Progenitor cell of endocrine pancreas (in vitro differentiated cells): ENCODE measurements at regions not wholly inside any gene's neighbourhood (a gene's known extent, or its start where the extent isn't known, plus 50 kb on each side); places are given as distances from the start of the nearest gene placed in this dataset.

ENCODE experiments used
- DNase-seq: peaks from one replicate; pipeline ENCODE4 v3.0.0; 2021; ENCODE audit warnings: low spot score; ENCODE audit not compliant: unreplicated experiment
- H3K27ac Mint-ChIP-seq: 2 replicates; pipeline ENCODE4 v1.8.0; 2021; ENCODE audit warnings: mild to moderate bottlenecking, moderate library complexity, mixed read lengths
- H3K27me3 Mint-ChIP-seq: 2 replicates; pipeline ENCODE4 v1.8.0; 2021; ENCODE audit warnings: mixed read lengths
- H3K36me3 Mint-ChIP-seq: 2 replicates; pipeline ENCODE4 v1.8.0; 2022; ENCODE audit warnings: mixed read lengths; ENCODE audit not compliant: insufficient read depth
- H3K4me1 Mint-ChIP-seq: 2 replicates; pipeline ENCODE4 v1.8.0; 2021; ENCODE audit warnings: low read depth, mixed read lengths
- H3K4me3 Mint-ChIP-seq: 2 replicates; pipeline ENCODE4 v1.8.0; 2021; ENCODE audit warnings: low read depth, mild to moderate bottlenecking, moderate library complexity, mixed read lengths
- H3K9me3 Mint-ChIP-seq: 2 replicates; pipeline ENCODE4 v1.8.0; 2021; ENCODE audit warnings: low read depth, mixed read lengths
- TF ChIP-seq, protein P1 (sequence below): fragments of 200-600 bp; sonication (generic); IDR thresholded peaks from one replicate; pipeline ENCODE4 v1.5.0; 2021; ENCODE audit warnings: antibody characterized with exemption, mild to moderate bottlenecking; ENCODE audit not compliant: unreplicated experiment

DNA sequence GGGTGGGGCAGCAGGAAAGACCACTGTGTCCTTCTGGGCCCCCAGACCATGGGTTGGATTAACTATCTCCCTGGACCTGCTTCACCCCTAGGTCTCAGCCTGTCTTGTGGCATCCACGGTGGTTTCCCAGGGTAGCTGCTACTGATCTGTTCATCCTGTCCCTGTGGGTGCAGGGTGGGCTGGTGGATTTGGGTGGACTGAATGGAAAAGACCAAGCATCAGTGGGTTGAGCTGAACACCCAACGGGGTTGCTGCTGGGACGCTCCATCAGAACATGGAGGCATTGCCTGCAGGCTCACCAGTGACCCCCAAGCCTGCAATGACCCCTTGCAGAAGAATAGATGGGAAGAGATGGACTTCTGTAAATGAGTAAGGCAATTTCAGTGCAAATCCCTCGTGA is 812.1 kb downstream of the TBC1D22A start:
- H3K4me1 Mint-ChIP-seq: no peaks in the 10 kb centered on the region
- no peak overlapping the region for H3K27ac Mint-ChIP-seq
- DNase-seq: no peak
- TF ChIP-seq, protein P1, sequence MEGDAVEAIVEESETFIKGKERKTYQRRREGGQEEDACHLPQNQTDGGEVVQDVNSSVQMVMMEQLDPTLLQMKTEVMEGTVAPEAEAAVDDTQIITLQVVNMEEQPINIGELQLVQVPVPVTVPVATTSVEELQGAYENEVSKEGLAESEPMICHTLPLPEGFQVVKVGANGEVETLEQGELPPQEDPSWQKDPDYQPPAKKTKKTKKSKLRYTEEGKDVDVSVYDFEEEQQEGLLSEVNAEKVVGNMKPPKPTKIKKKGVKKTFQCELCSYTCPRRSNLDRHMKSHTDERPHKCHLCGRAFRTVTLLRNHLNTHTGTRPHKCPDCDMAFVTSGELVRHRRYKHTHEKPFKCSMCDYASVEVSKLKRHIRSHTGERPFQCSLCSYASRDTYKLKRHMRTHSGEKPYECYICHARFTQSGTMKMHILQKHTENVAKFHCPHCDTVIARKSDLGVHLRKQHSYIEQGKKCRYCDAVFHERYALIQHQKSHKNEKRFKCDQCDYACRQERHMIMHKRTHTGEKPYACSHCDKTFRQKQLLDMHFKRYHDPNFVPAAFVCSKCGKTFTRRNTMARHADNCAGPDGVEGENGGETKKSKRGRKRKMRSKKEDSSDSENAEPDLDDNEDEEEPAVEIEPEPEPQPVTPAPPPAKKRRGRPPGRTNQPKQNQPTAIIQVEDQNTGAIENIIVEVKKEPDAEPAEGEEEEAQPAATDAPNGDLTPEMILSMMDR: no peak
- H3K36me3 Mint-ChIP-seq: peaks cover 6% of the 10 kb centered on the region
- peaks cover 69% of the 10 kb centered on the region for H3K9me3 Mint-ChIP-seq
- no peaks in the 10 kb centered on the region for H3K27me3 Mint-ChIP-seq
- no peak overlapping the region for H3K4me3 Mint-ChIP-seq

DNA sequence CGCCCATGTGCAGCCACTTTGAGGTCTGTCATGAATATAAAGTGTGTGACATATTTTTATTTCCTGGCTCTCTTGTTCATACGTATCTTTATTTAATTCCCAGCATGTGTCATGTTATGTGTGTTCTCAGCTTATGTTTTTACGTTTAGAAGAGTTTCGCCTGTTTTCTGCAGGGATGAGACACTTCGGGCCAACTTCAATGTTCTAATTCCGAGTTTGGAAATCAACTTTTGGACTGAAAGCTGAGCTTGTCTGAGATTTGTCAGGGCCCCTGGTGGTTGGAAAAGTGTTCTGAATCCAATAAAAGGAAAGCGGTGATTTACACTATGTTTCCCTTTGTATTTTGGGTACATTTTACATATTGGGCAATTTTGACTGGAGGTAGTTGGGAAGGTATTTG is 810.7 kb downstream of the TBC1D22A start:
- DNase-seq: no peak
- peaks cover 72% of the 10 kb centered on the region for H3K9me3 Mint-ChIP-seq
- no peak overlapping the region for H3K27ac Mint-ChIP-seq
- TF ChIP-seq, protein P1: no peak
- H3K4me3 Mint-ChIP-seq: no peak overlapping the region
- no peaks in the 10 kb centered on the region for H3K27me3 Mint-ChIP-seq
- H3K36me3 Mint-ChIP-seq: peaks cover 4% of the 10 kb centered on the region
- H3K4me1 Mint-ChIP-seq: no peaks in the 10 kb centered on the region

DNA sequence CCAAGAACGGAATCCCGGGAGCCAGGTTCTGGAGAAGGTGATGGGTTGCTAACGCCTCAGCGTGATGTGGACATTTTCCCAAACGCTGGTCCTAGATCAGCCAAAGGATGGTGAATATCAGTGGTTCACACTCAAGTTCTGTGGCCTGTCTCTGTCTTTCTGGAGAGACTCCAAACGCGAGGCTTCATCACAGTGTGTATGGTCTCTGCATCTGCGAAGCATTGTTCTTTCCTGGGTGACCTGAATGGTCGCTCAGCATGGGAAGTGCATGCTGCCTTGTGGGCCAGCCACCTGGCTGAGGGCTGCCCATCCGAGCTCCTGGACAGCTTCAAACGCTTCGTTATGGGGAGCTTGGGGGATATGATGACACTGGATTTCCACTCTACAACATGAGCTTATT is 810.0 kb downstream of the TBC1D22A start:
- DNase-seq: no peak
- H3K9me3 Mint-ChIP-seq: peaks cover 73% of the 10 kb centered on the region

GRCh38 chr22:47571616-47572015 is 809.2 kb downstream of the TBC1D22A start:
- no peaks in the 10 kb centered on the region for H3K27me3 Mint-ChIP-seq
- H3K4me3 Mint-ChIP-seq: no peak overlapping the region
- TF ChIP-seq, protein P1: no peak
- peaks cover 4% of the 10 kb centered on the region for H3K36me3 Mint-ChIP-seq
- H3K9me3 Mint-ChIP-seq: peaks cover 71% of the 10 kb centered on the region
- H3K27ac Mint-ChIP-seq: no peak overlapping the region
- no peaks in the 10 kb centered on the region for H3K4me1 Mint-ChIP-seq
- DNase-seq: no peak

More for the DNA sequence above, 810.0 kb downstream of the TBC1D22A start:
- Mint-ChIP-seq H3K27ac (no peak overlapping the region), H3K4me3 (no peak overlapping the region), H3K27me3 (no peaks in the 10 kb centered on the region), H3K36me3 (peaks cover 4% of the 10 kb centered on the region), H3K4me1 (no peaks in the 10 kb centered on the region)
- TF ChIP-seq, protein P1: no peak

- TF ChIP-seq, protein P1: no peak
- no peak overlapping the region for H3K4me3 Mint-ChIP-seq
- H3K27ac Mint-ChIP-seq: no peak overlapping the region
- no peaks in the 10 kb centered on the region for H3K4me1 Mint-ChIP-seq
- H3K9me3 Mint-ChIP-seq: peaks cover 63% of the 10 kb centered on the region
- no peak for DNase-seq
- H3K36me3 Mint-ChIP-seq: peaks cover 4% of the 10 kb centered on the region
- no peaks in the 10 kb centered on the region for H3K27me3 Mint-ChIP-seq
These were observed 808.4 kb downstream of the TBC1D22A start for GRCh38 chr22:47570851-47571250.
